ENCODE measurements at regions not wholly inside any gene's neighbourhood (a gene's known extent, or its start where the extent isn't known, plus 50 kb on each side); places are given as distances from the start of the nearest gene placed in this dataset.

- no peak for FAIRE-seq
- no peak overlapping the region for H3K18ac ChIP-seq (ENCODE audit: extremely low read depth, low read length)
- H2BK20ac ChIP-seq (ENCODE audit: low read length) = no peak overlapping the region
- ChIA-PET CTCF (ENCODE audit: partially characterized antibody) (interaction anchor here (0.6 to 2.2 kb wide), 10 partner anchors 9 to 451 kb away, joined by 3 to 6 read pairs (median 4); no protein-coding TSS in a partner anchor), POLR2A (ENCODE audit: partially characterized antibody) (interaction anchor here (0.6 kb wide), 1 partner anchor 18 kb away, joined by 3 read pairs; no protein-coding TSS in a partner anchor)
- no peak for DNase-seq (ENCODE audit: low read depth in 1 of 2, low spot score in 2 of 2)
- no peak overlapping the region for H2BK5ac ChIP-seq (ENCODE audit: low read depth, low read length)
- H4K20me1 ChIP-seq (replicated peaks in 1 of 2; ENCODE audit: control insufficient read depth in 1 of 2, insufficient read depth in 2 of 2, low read length in 2 of 2) = no peaks in the 10 kb centered on the region
- H3K79me1 ChIP-seq (ENCODE audit: low read depth, low read length) = no peaks in the 10 kb centered on the region
- peaks cover 0 to 1% (median 0%) of the 10 kb centered on the region in 4 experiments; a peak in 1 of 7 replicates for H3K4me1 ChIP-seq (replicated peaks in 1 of 4; ENCODE audit: control insufficient read depth in 3 of 4, insufficient read depth in 4 of 4, low read length in 3 of 4)
- H3K79me2 ChIP-seq (ENCODE audit: control insufficient read depth in 1 of 2, insufficient read depth in 2 of 2, low read length in 2 of 2) = no peaks in the 10 kb centered on the region
- no peak overlapping the region for H3K56ac ChIP-seq (replicated peaks; ENCODE audit: insufficient read length, low read depth, low read length)
- no peak overlapping the region for H2BK15ac ChIP-seq (ENCODE audit: low read length)
- peaks cover 0 to 8% (median 1%) of the 10 kb centered on the region in 4 experiments; a peak in 1 of 7 replicates for H3K27me3 ChIP-seq (replicated peaks in 1 of 4; ENCODE audit: control insufficient read depth in 3 of 4, extremely low read depth in 1 of 4, insufficient read depth in 3 of 4, low read length in 3 of 4)
- H4K91ac ChIP-seq (replicated peaks; ENCODE audit: insufficient read length, low read length) = no peak overlapping the region
- no peaks in the 10 kb centered on the region for H3K9me3 ChIP-seq (ENCODE audit: insufficient read depth in 2 of 2, low read depth in 1 of 2, low read length in 1 of 2)
- H3K4me3 ChIP-seq (ENCODE audit: extremely low read depth in 1 of 4, insufficient read depth in 2 of 4, low read depth in 3 of 4, low read length in 4 of 4) = no peak overlapping the region
- no peak overlapping the region for H2AFZ ChIP-seq (ENCODE audit: low read length)
- H4K8ac ChIP-seq (ENCODE audit: extremely low read depth, insufficient read depth, low read length) = no peak overlapping the region
- no peak overlapping the region for H3K23ac ChIP-seq (ENCODE audit: insufficient read length)
- no peak overlapping the region for H2BK12ac ChIP-seq (ENCODE audit: low read depth, low read length)
- H2AK5ac ChIP-seq (ENCODE audit: low read depth, low read length) = no peak overlapping the region
- H3K36me3 ChIP-seq (ENCODE audit: control insufficient read depth in 2 of 4, insufficient read depth in 4 of 4, low read length in 3 of 4) = no peaks in the 10 kb centered on the region
- H3K27ac ChIP-seq (ENCODE audit: low read depth, low read length) = no peak overlapping the region
- no peak for TF ChIP-seq MAFK (IDR thresholded peaks at IDR 0.05; ENCODE audit: low read depth, low read length)
- TF ChIP-seq JUN (IDR thresholded peaks at IDR 0.05; ENCODE audit: low read depth, low read length) = no peak
- no peak for TF ChIP-seq EGR1 (IDR thresholded peaks at IDR 0.05; ENCODE audit: borderline replicate concordance, low read depth, low read length)
- no peak for TF ChIP-seq GTF2F1 (IDR thresholded peaks at IDR 0.05; ENCODE audit: borderline replicate concordance, low read depth, low read length)
- no peak for TF ChIP-seq NANOG (IDR thresholded peaks at IDR 0.05; ENCODE audit: insufficient read depth, low read depth, low read length, poor library complexity, severe bottlenecking)
- no peak for TF ChIP-seq CBX5 (IDR thresholded peaks at IDR 0.05; ENCODE audit: low read depth, low read length)
- no peak for TF ChIP-seq CHD1 (IDR thresholded peaks at IDR 0.05; ENCODE audit: low read depth, low read length)
- no peak for TF ChIP-seq POLR2A (IDR thresholded peaks at IDR 0.05; ENCODE audit: control extremely low read depth in 1 of 2, low read depth in 2 of 2, low read length in 2 of 2)
- TF ChIP-seq RXRA (IDR thresholded peaks at IDR 0.05; ENCODE audit: insufficient read depth, low read depth, low read length) = no peak
- no peak for TF ChIP-seq POLR2AphosphoS5 (IDR thresholded peaks at IDR 0.05; ENCODE audit: low read depth, low read length)
- TF ChIP-seq HDAC2 (IDR thresholded peaks at IDR 0.05; ENCODE audit: borderline replicate concordance in 1 of 2, low read depth in 2 of 2, low read length in 2 of 2) = no peak
- no peak for TF ChIP-seq KDM4A (IDR thresholded peaks at IDR 0.05; ENCODE audit: low read depth, low read length, severe bottlenecking)
- no peaks in the 10 kb centered on the region for H3K23me2 ChIP-seq (ENCODE audit: low read depth, low read length)
- no peak overlapping the region for H4K5ac ChIP-seq (ENCODE audit: insufficient read length, low read depth, low read length)
- WGBS, 2 experiments (ENCODE audit: extremely low coverage in 1 of 2, insufficient coverage in 1 of 2, insufficient read length in 1 of 2, insufficient replicate concordance in 2 of 2, low coverage in 1 of 2, low lambda C conversion rate in 2 of 2, missing lambda C conversion rate in 1 of 2) = 92% methylated on average over 4 of the region's 4 CpGs; no CpG with 5 or more reads in 1 of the 2 experiments
- H3K14ac ChIP-seq (ENCODE audit: insufficient read length) = no peak overlapping the region
- H3K4me2 ChIP-seq (ENCODE audit: insufficient read depth in 1 of 2, low read depth in 2 of 2, low read length in 2 of 2) = no peak overlapping the region
- no peak overlapping the region for H2BK120ac ChIP-seq (replicated peaks; ENCODE audit: low read depth, low read length)
- no peak overlapping the region for H3K9ac ChIP-seq (replicated peaks in 1 of 4; ENCODE audit: extremely low read depth in 1 of 4, low read depth in 3 of 4, low read length in 3 of 4)
- no peak overlapping the region for H3K4ac ChIP-seq (replicated peaks; ENCODE audit: insufficient read length, low read depth, low read length)
Observed at GRCh38 chr2:120619579-120619978, 116.1 kb upstream of the GLI2 start.
